H9 (cell line): ENCODE measurements at regions not wholly inside any gene's neighbourhood (a gene's known extent, or its start where the extent isn't known, plus 50 kb on each side); places are given as distances from the start of the nearest gene placed in this dataset.

ENCODE experiments used
- DNase-seq: peaks from one replicate; pipeline ENCODE4 v3.0.0-alpha.2; 2017
- H2AFZ ChIP-seq: one replicate; pipeline ENCODE4 v1.6.1; 2013; ENCODE audit warnings: mild to moderate bottlenecking, low read length, control low read depth, moderate library complexity
- H2AK5ac ChIP-seq: 2 replicates; pipeline ENCODE4 v1.6.1; 2013; ENCODE audit warnings: low read length, control low read depth, mixed read lengths; ENCODE audit not compliant: insufficient read length
- H2BK120ac ChIP-seq: one replicate; pipeline ENCODE4 v1.6.1; 2013; ENCODE audit warnings: low read depth, mild to moderate bottlenecking, low read length, control low read depth, inconsistent platforms; ENCODE audit not compliant: poor library complexity, severe bottlenecking
- H2BK12ac ChIP-seq: 2 replicates; pipeline ENCODE4 v1.6.1; 2013; ENCODE audit warnings: low read length, control low read depth, mixed read lengths, low read depth; ENCODE audit not compliant: insufficient read length
- H2BK15ac ChIP-seq: 2 replicates; pipeline ENCODE4 v1.6.1; 2013; ENCODE audit warnings: low read depth, low read length, control low read depth
- H2BK20ac ChIP-seq: one replicate; pipeline ENCODE4 v1.6.1; 2013; ENCODE audit warnings: low read depth, mild to moderate bottlenecking, low read length, control low read depth, inconsistent platforms; ENCODE audit not compliant: poor library complexity, severe bottlenecking
- H2BK5ac ChIP-seq: 2 replicates; pipeline ENCODE4 v1.6.1; 2013; ENCODE audit warnings: low read length, control low read depth, mixed read lengths; ENCODE audit not compliant: insufficient read length
- H3K14ac ChIP-seq: 2 replicates; pipeline ENCODE4 v1.6.1; 2013; ENCODE audit warnings: low read length, control low read depth; ENCODE audit not compliant: insufficient read depth
- H3K18ac ChIP-seq: 2 replicates; pipeline ENCODE4 v1.6.1; 2013; ENCODE audit warnings: low read depth, mild to moderate bottlenecking, mixed read lengths, low read length, control low read depth; ENCODE audit not compliant: insufficient read length
- H3K23ac ChIP-seq: 2 replicates; pipeline ENCODE4 v1.6.1; 2013; ENCODE audit warnings: low read length, control low read depth, mixed read lengths, low read depth; ENCODE audit not compliant: insufficient read length
- H3K23me2 ChIP-seq: 2 replicates; pipeline ENCODE4 v1.6.1; 2013; ENCODE audit warnings: low read depth, mild to moderate bottlenecking, mixed read lengths, low read length, control low read depth; ENCODE audit not compliant: insufficient read length, poor library complexity, severe bottlenecking
- H3K27ac ChIP-seq: 2 replicates; pipeline ENCODE4 v1.5.1; 2013; ENCODE audit warnings: low read length, control low read depth, mixed read lengths, low read depth; ENCODE audit not compliant: insufficient read length
- H3K27me3 ChIP-seq: 2 replicates; pipeline ENCODE4 v1.6.1; 2013; ENCODE audit warnings: low read length, control low read depth, inconsistent platforms; ENCODE audit not compliant: insufficient read depth
- H3K4ac ChIP-seq: 2 replicates; pipeline ENCODE4 v1.6.1; 2013; ENCODE audit warnings: low read depth, mild to moderate bottlenecking, control low read depth, inconsistent platforms, low read length, moderate library complexity
- H3K4me1 ChIP-seq: 2 replicates; pipeline ENCODE4 v1.6.1; 2013; ENCODE audit warnings: low read length, control low read depth, inconsistent platforms; ENCODE audit not compliant: insufficient read depth
- H3K4me2 ChIP-seq: 2 replicates; pipeline ENCODE4 v1.6.1; 2013; ENCODE audit warnings: low read length, control low read depth, mixed read lengths; ENCODE audit not compliant: insufficient read length, insufficient read depth
- H3K56ac ChIP-seq: 2 replicates; pipeline ENCODE4 v1.6.1; 2013; ENCODE audit warnings: low read depth, mild to moderate bottlenecking, mixed read lengths, low read length, control low read depth; ENCODE audit not compliant: insufficient read length
- H3K79me1 ChIP-seq: 2 replicates; pipeline ENCODE4 v1.6.1; 2013; ENCODE audit warnings: low read depth, mild to moderate bottlenecking, moderate library complexity, low read length, control low read depth, inconsistent platforms; ENCODE audit not compliant: insufficient read depth, poor library complexity, severe bottlenecking
- H3K79me2 ChIP-seq: 2 replicates; pipeline ENCODE4 v1.6.1; 2013; ENCODE audit warnings: low read length, control low read depth, inconsistent platforms; ENCODE audit not compliant: insufficient read depth
- H3K9ac ChIP-seq: 2 replicates; pipeline ENCODE4 v1.6.1; 2013; ENCODE audit warnings: low read length, control low read depth, mixed read lengths; ENCODE audit not compliant: insufficient read length; ENCODE audit errors: extremely low read depth
- H3K9me3 ChIP-seq: one replicate; pipeline ENCODE4 v1.6.1; 2013; ENCODE audit warnings: low read depth, low read length, inconsistent platforms; ENCODE audit not compliant: control insufficient read depth
- H3T11ph ChIP-seq: one replicate; pipeline ENCODE4 v1.6.1; 2013; ENCODE audit warnings: mild to moderate bottlenecking, low read length, control low read depth, inconsistent platforms
- H4K20me1 ChIP-seq: one replicate; pipeline ENCODE4 v1.6.1; 2013; ENCODE audit not compliant: control insufficient read depth, insufficient read length, insufficient read depth
- H4K5ac ChIP-seq: 2 replicates; pipeline ENCODE4 v1.6.1; 2013; ENCODE audit warnings: low read depth, mild to moderate bottlenecking, mixed read lengths, low read length, control low read depth; ENCODE audit not compliant: insufficient read length
- H4K8ac ChIP-seq: replicated peaks from 2 replicates; pipeline ENCODE4 v1.6.1; 2013; ENCODE audit warnings: low read length, control low read depth, mixed read lengths, low read depth; ENCODE audit not compliant: insufficient read length
- H4K91ac ChIP-seq: 2 replicates; pipeline ENCODE4 v1.6.1; 2013; ENCODE audit warnings: low read depth, mild to moderate bottlenecking, moderate library complexity, mixed read lengths, low read length, control low read depth; ENCODE audit not compliant: insufficient read length
- H3K27ac Mint-ChIP-seq, 3 experiments: 2 replicates in 2 of 3; 3 replicates in 1 of 3; pipeline ENCODE4 v1.8.0; 2020 to 2021; ENCODE audit warnings: mixed read lengths in 3 of 3, mild to moderate bottlenecking in 1 of 3, moderate library complexity in 1 of 3
- H3K27me3 Mint-ChIP-seq: 2 replicates; pipeline ENCODE4 v1.8.0; 2021; ENCODE audit warnings: low read depth, mild to moderate bottlenecking, moderate library complexity, mixed read lengths
- H3K36me3 Mint-ChIP-seq, 3 experiments: 2 replicates in 2 of 3; 3 replicates in 1 of 3; pipeline ENCODE4 v1.8.0; 2020 to 2021; ENCODE audit warnings: low read depth in 3 of 3, mixed read lengths in 3 of 3; ENCODE audit not compliant: insufficient read depth in 1 of 3
- H3K4me1 Mint-ChIP-seq, 2 experiments: 2 replicates each; pipeline ENCODE4 v1.8.0; 2020; ENCODE audit warnings: mixed read lengths in 2 of 2
- H3K4me3 Mint-ChIP-seq, 2 experiments: 2 replicates in 1 of 2; 3 replicates in 1 of 2; pipeline ENCODE4 v1.8.0; 2020 to 2021; ENCODE audit warnings: mild to moderate bottlenecking in 2 of 2, mixed read lengths in 2 of 2, moderate library complexity in 1 of 2
- H3K9me3 Mint-ChIP-seq, 2 experiments: 2 replicates in 1 of 2; 3 replicates in 1 of 2; pipeline ENCODE4 v1.8.0; 2020; ENCODE audit warnings: mild to moderate bottlenecking in 2 of 2, mixed read lengths in 2 of 2, moderate library complexity in 1 of 2
- WGBS: extraction: QIAGEN DNeasy Blood & Tissue Kit; methylation state at CpG from one replicate; pipeline ENCODE4 v1.1.7; 2013; ENCODE audit warnings: missing lambda C conversion rate, low lambda C conversion rate, mixed read lengths; ENCODE audit not compliant: insufficient read length; ENCODE audit errors: extremely low coverage; 5-methylcytosine and 5-hydroxymethylcytosine counted together
- TF ChIP-seq, protein P1 (sequence below): fragments of 200-600 bp; sonication (generic); conservative IDR thresholded peaks from 3 replicates; pipeline ENCODE4 v1.8.0; 2021; ENCODE audit warnings: antibody characterized with exemption, mild to moderate bottlenecking

DNA sequence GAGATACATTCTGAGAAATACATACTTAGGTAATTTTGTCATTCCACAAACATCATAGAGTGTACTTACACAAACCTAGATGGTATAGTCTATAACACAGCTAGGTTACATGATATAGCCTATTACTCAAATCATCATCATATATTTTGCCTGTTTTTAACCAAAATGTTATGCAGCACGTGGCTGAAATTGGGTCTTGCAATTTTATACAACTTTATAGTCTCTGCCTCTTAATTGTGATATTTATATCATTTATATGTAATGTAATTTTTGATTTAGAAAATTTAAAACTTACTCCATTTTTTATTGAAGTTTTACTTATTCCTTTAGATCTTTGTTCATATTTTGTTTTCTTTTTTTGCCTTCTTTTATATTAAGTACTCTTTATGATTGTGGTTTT, 350.7 kb upstream of the DCN start:
- Histone ChIP-seq H2BK12ac (no peak overlapping the region), H3K23ac (no peak overlapping the region), H3K27ac (no peak overlapping the region), H4K8ac (no peak overlapping the region), H2BK5ac (no peak overlapping the region), H3K23me2 (no peaks in the 10 kb centered on the region), H3K9ac (no peak overlapping the region), H3K4ac (no peak overlapping the region), H2AFZ (no peak overlapping the region), H3K79me2 (no peaks in the 10 kb centered on the region), H3T11ph (no peak overlapping the region), H2BK120ac (no peak overlapping the region), H2BK20ac (no peak overlapping the region), H2AK5ac (no peak overlapping the region), H3K18ac (no peak overlapping the region), H4K20me1 (no peaks in the 10 kb centered on the region), H3K79me1 (no peaks in the 10 kb centered on the region), H3K14ac (no peak overlapping the region), H2BK15ac (no peak overlapping the region), H3K4me2 (no peak overlapping the region), H3K56ac (no peak overlapping the region), H3K9me3 (no peaks in the 10 kb centered on the region), H3K4me1 (no peaks in the 10 kb centered on the region), H4K5ac (no peak overlapping the region), H3K27me3 (no peaks in the 10 kb centered on the region), H4K91ac (no peak overlapping the region)
- Mint-ChIP-seq H3K36me3 (no peaks in the 10 kb centered on the region; a peak in 2 of 7 replicates), H3K9me3 (peaks cover 5 to 7% of the 10 kb centered on the region in 2 experiments; a peak in 4 of 5 replicates), H3K4me1 (no peaks in the 10 kb centered on the region), H3K27ac (no peak overlapping the region), H3K4me3 (no peak overlapping the region), H3K27me3 (no peaks in the 10 kb centered on the region)
- DNase-seq = no peak
- no CpG with 5 or more reads among the region's 1 CpG for WGBS
- TF ChIP-seq, protein P1, sequence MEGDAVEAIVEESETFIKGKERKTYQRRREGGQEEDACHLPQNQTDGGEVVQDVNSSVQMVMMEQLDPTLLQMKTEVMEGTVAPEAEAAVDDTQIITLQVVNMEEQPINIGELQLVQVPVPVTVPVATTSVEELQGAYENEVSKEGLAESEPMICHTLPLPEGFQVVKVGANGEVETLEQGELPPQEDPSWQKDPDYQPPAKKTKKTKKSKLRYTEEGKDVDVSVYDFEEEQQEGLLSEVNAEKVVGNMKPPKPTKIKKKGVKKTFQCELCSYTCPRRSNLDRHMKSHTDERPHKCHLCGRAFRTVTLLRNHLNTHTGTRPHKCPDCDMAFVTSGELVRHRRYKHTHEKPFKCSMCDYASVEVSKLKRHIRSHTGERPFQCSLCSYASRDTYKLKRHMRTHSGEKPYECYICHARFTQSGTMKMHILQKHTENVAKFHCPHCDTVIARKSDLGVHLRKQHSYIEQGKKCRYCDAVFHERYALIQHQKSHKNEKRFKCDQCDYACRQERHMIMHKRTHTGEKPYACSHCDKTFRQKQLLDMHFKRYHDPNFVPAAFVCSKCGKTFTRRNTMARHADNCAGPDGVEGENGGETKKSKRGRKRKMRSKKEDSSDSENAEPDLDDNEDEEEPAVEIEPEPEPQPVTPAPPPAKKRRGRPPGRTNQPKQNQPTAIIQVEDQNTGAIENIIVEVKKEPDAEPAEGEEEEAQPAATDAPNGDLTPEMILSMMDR = no peak
